NCI-H2029 (cell line): ENCODE measurements at regions not wholly inside any gene's neighbourhood (a gene's known extent, or its start where the extent isn't known, plus 50 kb on each side); places are given as distances from the start of the nearest gene placed in this dataset.

Experiments used
- DNase-seq: peaks from one replicate; lab custom pipeline; 2025; lab: John Stamatoyannopoulos, UW

- no peak for DNase-seq
Measured at GRCh38 chr4:44120646-44121045, 328.0 kb downstream of the KCTD8 start.

DNA sequence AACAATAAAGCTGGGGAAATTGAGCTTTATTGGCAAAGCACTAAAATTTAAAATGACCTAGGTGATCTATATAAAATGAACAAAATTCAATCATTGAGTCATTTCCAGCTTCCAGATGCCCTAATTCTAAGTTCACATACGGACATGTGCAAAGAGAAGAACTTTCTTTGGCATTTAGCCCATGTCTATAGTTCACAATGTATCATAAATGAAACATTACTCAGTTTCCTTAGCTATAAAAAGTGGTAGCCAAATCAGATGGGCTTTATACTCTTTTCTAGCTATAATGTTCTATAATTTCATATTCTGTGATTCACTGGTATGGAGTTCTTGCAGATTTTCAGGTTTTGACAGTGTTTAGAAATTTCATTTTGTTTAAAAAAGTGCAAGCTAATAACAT, 327.4 kb downstream of the KCTD8 start:
- no peak for DNase-seq
